H1 (cell line): ENCODE measurements at regions not wholly inside any gene's neighbourhood (a gene's known extent, or its start where the extent isn't known, plus 50 kb on each side); places are given as distances from the start of the nearest gene placed in this dataset.

Source experiments
- CTCF ChIA-PET: fragments of 300-600 bp; sonication (Branson Sonifier 250); formaldehyde crosslinking; loops from one replicate; lab custom pipeline; 2021; ENCODE audit not compliant: partially characterized antibody; lab: Charles Lee
- POLR2A ChIA-PET: fragments of 300-600 bp; sonication (Branson Sonifier 250); formaldehyde crosslinking; loops from one replicate; lab custom pipeline; 2021; ENCODE audit warnings: inconsistent platforms; ENCODE audit not compliant: partially characterized antibody; lab: Charles Lee
- DNase-seq, 2 experiments: peaks; one replicate each; pipeline versions ENCODE4 v3.0.0 to v3.0.0-alpha.2; 2010 to 2022; ENCODE audit warnings: low spot score in 2 of 2, low read depth in 1 of 2, mixed read lengths in 1 of 2
- FAIRE-seq: peaks from 2 replicates; lab custom pipeline; 2011; peaks lifted over from hg19 to GRCh38; lab: Jason Lieb, UNC
- H2AFZ ChIP-seq: 2 replicates; pipeline ENCODE4 v1.8.1; 2012; ENCODE audit warnings: low read length, inconsistent platforms
- H2AK5ac ChIP-seq: 2 replicates; pipeline ENCODE4 v1.6.1; 2013; ENCODE audit warnings: low read depth, low read length
- H2BK120ac ChIP-seq: replicated peaks from 2 replicates; pipeline ENCODE3; 2013; ENCODE audit warnings: low read depth, low read length, inconsistent platforms
- H2BK12ac ChIP-seq: 2 replicates; pipeline ENCODE4 v1.6.1; 2013; ENCODE audit warnings: low read depth, low read length
- H2BK15ac ChIP-seq: 2 replicates; pipeline ENCODE4 v1.6.1; 2013; ENCODE audit warnings: low read length
- H2BK20ac ChIP-seq: 2 replicates; pipeline ENCODE4 v1.6.1; 2013; ENCODE audit warnings: low read length
- H2BK5ac ChIP-seq: 2 replicates; pipeline ENCODE4 v1.6.1; 2013; ENCODE audit warnings: low read depth, low read length
- H3K14ac ChIP-seq: 2 replicates; pipeline ENCODE4 v1.6.1; 2013; ENCODE audit warnings: inconsistent platforms; ENCODE audit not compliant: insufficient read length
- H3K18ac ChIP-seq: 2 replicates; pipeline ENCODE4 v1.6.1; 2013; ENCODE audit warnings: low read length; ENCODE audit errors: extremely low read depth
- H3K23ac ChIP-seq: 2 replicates; pipeline ENCODE4 v1.6.1; 2013; ENCODE audit warnings: inconsistent platforms; ENCODE audit not compliant: insufficient read length
- H3K23me2 ChIP-seq: 2 replicates; pipeline ENCODE4 v1.6.1; 2013; ENCODE audit warnings: low read depth, low read length
- H3K27ac ChIP-seq: 2 replicates; pipeline ENCODE4 v1.6.1; 2011; ENCODE audit warnings: low read depth, low read length, inconsistent platforms
- H3K27me3 ChIP-seq, 4 experiments: replicated peaks in 1 of 4; 1 replicate in 1 of 4; 2 replicates in 3 of 4; pipeline versions ENCODE4 v1.6.1 to v1.8.1; 2011 to 2013; ENCODE audit warnings: low read length in 3 of 4, mild to moderate bottlenecking in 3 of 4, inconsistent platforms in 2 of 4, mixed read lengths in 2 of 4, moderate library complexity in 1 of 4; ENCODE audit not compliant: control insufficient read depth in 3 of 4, insufficient read depth in 3 of 4; ENCODE audit errors: extremely low read depth in 1 of 4
- H3K36me3 ChIP-seq, 4 experiments: 2 replicates each; pipeline versions ENCODE4 v1.6.1 to v1.8.1; 2011 to 2013; ENCODE audit warnings: mild to moderate bottlenecking in 4 of 4, low read length in 3 of 4, moderate library complexity in 2 of 4, control low read depth in 1 of 4, inconsistent platforms in 1 of 4; ENCODE audit not compliant: insufficient read depth in 4 of 4, control insufficient read depth in 2 of 4
- H3K4ac ChIP-seq: replicated peaks from 2 replicates; pipeline ENCODE3; 2013; ENCODE audit warnings: low read length, low read depth, mixed read lengths, inconsistent platforms; ENCODE audit not compliant: insufficient read length
- H3K4me1 ChIP-seq, 4 experiments: replicated peaks in 1 of 4; 1 replicate in 1 of 4; 2 replicates in 3 of 4; pipeline versions ENCODE4 v1.6.1 to v1.8.1; 2011 to 2013; ENCODE audit warnings: low read length in 3 of 4, inconsistent platforms in 2 of 4, mixed read lengths in 1 of 4; ENCODE audit not compliant: insufficient read depth in 4 of 4, control insufficient read depth in 3 of 4
- H3K4me2 ChIP-seq, 2 experiments: 2 replicates each; pipeline versions ENCODE4 v1.6.1 to v1.8.1; 2011 to 2013; ENCODE audit warnings: low read depth in 2 of 2, low read length in 2 of 2, control low read depth in 1 of 2, inconsistent platforms in 1 of 2, mild to moderate bottlenecking in 1 of 2; ENCODE audit not compliant: insufficient read depth in 1 of 2
- H3K4me3 ChIP-seq, 4 experiments: fragments of 200-600, 300-600 bp in 1 of 4; sonication (generic), shearing (Covaris generic), sonication (Bioruptor Twin) in 1 of 4; 2 replicates each; pipeline versions ENCODE4 v1.5.1 to v1.8.1; 2011 to 2016; ENCODE audit warnings: low read length in 4 of 4, low read depth in 3 of 4, control low read depth in 2 of 4, inconsistent platforms in 2 of 4, mild to moderate bottlenecking in 2 of 4, mixed read lengths in 1 of 4, moderate library complexity in 1 of 4; ENCODE audit not compliant: insufficient read depth in 2 of 4; ENCODE audit errors: extremely low read depth in 1 of 4
- H3K56ac ChIP-seq: replicated peaks from 2 replicates; pipeline ENCODE3; 2013; ENCODE audit warnings: low read depth, mild to moderate bottlenecking, mixed read lengths, low read length, inconsistent platforms; ENCODE audit not compliant: insufficient read length
- H3K79me1 ChIP-seq: 2 replicates; pipeline ENCODE4 v1.6.1; 2013; ENCODE audit warnings: low read depth, low read length, control low read depth
- H3K79me2 ChIP-seq, 2 experiments: 2 replicates each; pipeline versions ENCODE4 v1.6.1 to v1.8.1; 2012 to 2013; ENCODE audit warnings: low read length in 2 of 2, mild to moderate bottlenecking in 2 of 2, inconsistent platforms in 1 of 2; ENCODE audit not compliant: insufficient read depth in 2 of 2, control insufficient read depth in 1 of 2
- H3K9ac ChIP-seq, 4 experiments: replicated peaks in 1 of 4; 1 replicate in 1 of 4; 2 replicates in 3 of 4; pipeline versions ENCODE4 v1.6.1 to v1.8.1; 2011 to 2013; ENCODE audit warnings: low read depth in 3 of 4, low read length in 3 of 4, control low read depth in 2 of 4, mild to moderate bottlenecking in 2 of 4, moderate library complexity in 2 of 4, inconsistent platforms in 1 of 4; ENCODE audit errors: extremely low read depth in 1 of 4
- H3K9me3 ChIP-seq, 2 experiments: 2 replicates each; pipeline versions ENCODE4 v1.6.1 to v1.8.1; 2012 to 2013; ENCODE audit warnings: mild to moderate bottlenecking in 2 of 2, moderate library complexity in 2 of 2, control low read depth in 1 of 2, inconsistent platforms in 1 of 2, low read depth in 1 of 2, low read length in 1 of 2, mixed read lengths in 1 of 2; ENCODE audit not compliant: insufficient read depth in 2 of 2
- H4K20me1 ChIP-seq, 2 experiments: replicated peaks in 1 of 2; 2 replicates each; pipeline versions ENCODE3 to v1.8.1; 2011 to 2013; ENCODE audit warnings: inconsistent platforms in 2 of 2, low read length in 2 of 2, mild to moderate bottlenecking in 1 of 2; ENCODE audit not compliant: insufficient read depth in 2 of 2, control insufficient read depth in 1 of 2
- H4K5ac ChIP-seq: 2 replicates; pipeline ENCODE4 v1.6.1; 2013; ENCODE audit warnings: low read length, low read depth, mixed read lengths, inconsistent platforms; ENCODE audit not compliant: insufficient read length
- H4K8ac ChIP-seq: 2 replicates; pipeline ENCODE4 v1.8.0; 2013; ENCODE audit warnings: mild to moderate bottlenecking, moderate library complexity, low read length, inconsistent platforms; ENCODE audit not compliant: insufficient read depth; ENCODE audit errors: extremely low read depth
- H4K91ac ChIP-seq: replicated peaks from 2 replicates; pipeline ENCODE3; 2013; ENCODE audit warnings: low read length, mixed read lengths, inconsistent platforms; ENCODE audit not compliant: insufficient read length
- NANOG ChIP-seq: IDR thresholded peaks from 2 replicates; pipeline ENCODE4 v1.6.1; 2011; ENCODE audit warnings: low read length, low read depth, mild to moderate bottlenecking, inconsistent platforms; ENCODE audit not compliant: insufficient read depth, poor library complexity, severe bottlenecking
- SP2 ChIP-seq: IDR thresholded peaks from 2 replicates; pipeline ENCODE4 v1.6.1; 2012; ENCODE audit warnings: mild to moderate bottlenecking, low read length, inconsistent platforms
- WGBS, 2 experiments: shearing (Covaris generic) in 1 of 2; methylation state at CpG; one replicate each; pipeline versions ENCODE4 v1.1.6 to v1.1.7; 2013 to 2015; ENCODE audit warnings: low lambda C conversion rate in 2 of 2, mixed read lengths in 2 of 2, inconsistent platforms in 1 of 2, low coverage in 1 of 2, missing lambda C conversion rate in 1 of 2; ENCODE audit not compliant: insufficient replicate concordance in 2 of 2, insufficient coverage in 1 of 2, insufficient read length in 1 of 2; ENCODE audit errors: extremely low coverage in 1 of 2, missing lambda C conversion rate in 1 of 2; 5-methylcytosine and 5-hydroxymethylcytosine counted together

- Histone ChIP-seq H2BK120ac (no peak overlapping the region), H2AK5ac (no peak overlapping the region), H3K18ac (no peak overlapping the region), H3K23me2 (no peaks in the 10 kb centered on the region), H3K14ac (no peak overlapping the region), H3K27me3 (peaks cover 0 to 2% (median 0%) of the 10 kb centered on the region in 4 experiments; a peak in 1 of 7 replicates), H3K79me1 (no peaks in the 10 kb centered on the region), H3K56ac (no peak overlapping the region), H4K8ac (no peak overlapping the region), H4K91ac (no peak overlapping the region), H2BK12ac (no peak overlapping the region), H3K36me3 (no peaks in the 10 kb centered on the region), H2BK15ac (no peak overlapping the region), H3K4me2 (no peak overlapping the region), H4K20me1 (no peaks in the 10 kb centered on the region), H2BK20ac (no peak overlapping the region), H3K9me3 (0 out of 4 replicates have a peak, but pooled peaks cover 0 to 2% of the 10 kb centered on the region in 2 experiments), H3K4ac (no peak overlapping the region), H4K5ac (no peak overlapping the region), H3K4me1 (peaks cover 0 to 2% (median 0%) of the 10 kb centered on the region in 4 experiments; a peak in 1 of 7 replicates), H3K23ac (no peak overlapping the region), H3K4me3 (no peak overlapping the region), H2AFZ (no peak overlapping the region), H3K79me2 (no peaks in the 10 kb centered on the region), H3K9ac (no peak overlapping the region), H2BK5ac (no peak overlapping the region), H3K27ac (no peak overlapping the region)
- ChIA-PET CTCF (interaction anchor here (0.6 kb wide), 1 partner anchor 55 kb away, joined by 3 read pairs; no protein-coding TSS in a partner anchor), POLR2A (no interaction called here)
- WGBS, 2 experiments, result 6% methylated on average over 1 of the region's 1 CpG; no CpG with 5 or more reads in 1 of the 2 experiments
- FAIRE-seq (no peak), DNase-seq (no peak)
- no peak for TF ChIP-seq NANOG
- no peak for TF ChIP-seq SP2
Measured at GRCh38 chr3:106452096-106452495, 583.3 kb upstream of the CBLB start.
